AG20443 (cell line): ENCODE measurements at regions not wholly inside any gene's neighbourhood (a gene's known extent, or its start where the extent isn't known, plus 50 kb on each side); places are given as distances from the start of the nearest gene placed in this dataset.

Experiments used
- DNase-seq: peaks from one replicate; pipeline ENCODE4 v3.0.0; 2012; ENCODE audit warnings: low spot score, mixed read lengths

DNA sequence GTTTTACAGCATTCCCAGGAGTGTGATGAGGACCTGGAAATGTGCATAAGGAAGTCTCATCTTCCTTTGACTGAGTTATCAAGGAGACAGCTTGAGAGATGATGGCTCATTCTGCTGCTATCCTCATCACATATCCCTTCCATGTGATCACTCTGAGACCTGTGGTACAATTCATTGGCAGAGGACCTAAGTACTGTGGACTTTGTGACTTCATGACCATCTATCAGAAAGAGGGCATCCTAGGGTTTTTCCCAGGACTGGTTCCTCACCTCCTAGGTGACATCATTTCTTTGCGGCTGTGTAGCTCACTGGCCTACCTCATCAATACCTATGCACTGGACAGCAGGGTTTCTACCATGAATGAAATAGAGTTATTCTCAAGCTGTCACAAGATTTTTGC, 172.1 kb upstream of the PLEKHG7 start:
- DNase-seq = no peak

- DNase-seq = no peak
Observed at GRCh38 chr12:92529944-92530343, 172.8 kb upstream of the PLEKHG7 start.

- DNase-seq = no peak
Observed at GRCh38 chr12:92528586-92528985, 174.2 kb upstream of the PLEKHG7 start.

DNA sequence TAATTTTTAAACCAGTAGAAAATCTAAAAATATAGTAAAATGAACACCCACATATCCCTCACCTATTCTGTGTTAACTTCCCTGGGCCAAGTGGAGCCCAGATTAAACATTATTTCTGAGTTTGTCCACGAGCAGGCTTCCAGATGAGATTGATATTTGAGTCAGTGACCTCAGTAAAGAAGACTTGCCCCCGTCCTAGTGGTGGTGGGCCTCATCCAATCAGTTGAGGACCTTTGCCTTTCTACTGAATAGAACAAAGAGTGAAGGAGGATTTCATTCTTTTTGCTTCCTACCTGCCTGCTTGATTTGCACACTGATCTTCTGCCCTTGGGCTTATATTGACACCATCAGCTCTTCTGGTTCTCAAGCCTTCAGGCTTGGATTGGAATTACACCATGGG, 174.7 kb upstream of the PLEKHG7 start:
- no peak for DNase-seq

- DNase-seq = no peak
Observed at GRCh38 chr12:92524489-92524888, 178.3 kb upstream of the PLEKHG7 start.

DNA sequence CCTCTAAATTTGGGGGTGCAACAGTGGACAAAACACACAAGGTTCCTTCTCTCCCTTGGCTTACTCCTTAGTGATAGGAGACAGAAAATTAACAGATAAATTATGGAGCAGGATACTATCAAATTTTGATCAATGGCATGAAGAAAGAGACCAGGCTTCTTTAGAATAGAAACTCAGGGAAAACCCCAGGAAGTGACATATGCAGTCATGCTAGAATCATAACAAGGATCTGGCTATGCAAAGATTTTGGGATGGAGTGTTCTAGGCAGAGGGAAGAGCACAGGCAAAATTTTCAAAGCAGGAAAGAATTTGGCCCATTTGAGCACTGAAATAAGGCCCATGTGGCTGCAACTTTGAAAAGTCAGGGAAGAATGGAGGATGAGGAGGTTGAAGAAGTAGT, 182.3 kb upstream of the PLEKHG7 start:
- DNase-seq = no peak

- no peak for DNase-seq
Observed at GRCh38 chr12:92519284-92519683, 183.5 kb upstream of the PLEKHG7 start.

DNA sequence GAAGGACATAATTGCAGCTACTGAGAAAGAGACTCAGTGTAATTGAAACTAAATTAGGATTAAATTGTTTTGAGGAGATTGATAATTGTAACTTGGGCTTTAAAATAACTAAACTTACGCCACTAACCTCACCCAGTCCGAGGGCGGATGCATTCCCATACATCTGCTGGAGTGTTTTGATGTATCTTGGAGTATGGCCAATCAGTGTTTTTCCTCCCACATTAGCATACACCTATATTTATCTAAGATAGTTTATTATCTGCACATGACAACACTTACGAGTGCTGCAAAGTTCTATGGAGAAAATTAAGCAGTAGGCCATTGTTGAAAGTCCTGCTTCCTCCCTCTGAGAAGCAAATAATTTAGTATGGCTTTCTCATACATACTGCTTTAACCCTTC, 184.7 kb upstream of the PLEKHG7 start:
- no peak for DNase-seq

DNA sequence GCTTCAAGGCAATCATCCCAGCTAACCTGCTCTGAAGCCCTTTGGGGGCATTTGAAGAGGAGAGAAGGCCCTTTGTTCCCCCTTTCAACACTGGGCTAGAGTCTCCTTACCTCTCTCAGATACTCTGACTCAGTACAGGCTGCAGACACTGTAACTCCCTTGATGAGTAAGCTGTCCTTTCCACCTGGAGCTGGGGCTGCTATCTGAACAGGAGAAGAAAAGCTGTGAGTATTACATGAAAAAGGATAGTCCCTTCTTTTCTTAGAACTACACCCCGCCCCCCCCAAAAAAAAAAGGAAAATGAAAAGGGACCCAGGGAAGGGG, 186.6 kb upstream of the PLEKHG7 start:
- DNase-seq = no peak

GRCh38 chr12:92513231-92513730, 189.5 kb upstream of the PLEKHG7 start:
- DNase-seq = no peak

GRCh38 chr12:92511786-92512185, 191.0 kb upstream of the PLEKHG7 start:
- no peak for DNase-seq

DNA sequence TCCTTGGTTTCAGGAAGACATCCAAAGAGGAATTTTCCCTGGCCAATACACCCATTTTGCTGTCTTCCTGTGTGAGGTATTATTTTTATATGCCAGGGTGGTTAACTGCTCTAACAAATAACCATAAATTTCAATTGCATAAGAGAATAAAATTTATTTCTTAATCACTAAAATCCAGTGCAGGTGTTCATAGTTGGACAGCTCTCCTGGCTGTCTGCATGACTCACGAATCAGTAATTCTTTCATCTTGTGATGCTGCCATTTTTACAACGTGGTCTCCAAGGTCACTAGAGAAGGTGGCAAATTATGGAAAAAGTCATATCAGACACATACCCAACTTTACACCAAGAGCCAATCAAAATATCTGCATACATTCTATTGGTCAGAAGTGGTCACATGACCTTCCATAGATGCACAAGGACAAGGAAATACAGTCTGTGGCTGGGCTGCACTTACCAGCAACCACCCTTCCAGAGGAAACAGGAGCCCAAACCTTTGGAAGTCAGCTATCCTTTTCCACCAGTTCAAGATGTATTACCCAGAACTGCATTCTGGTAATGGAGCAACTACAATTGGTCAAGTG, 193.5 kb upstream of the PLEKHG7 start:
- no peak for DNase-seq

DNA sequence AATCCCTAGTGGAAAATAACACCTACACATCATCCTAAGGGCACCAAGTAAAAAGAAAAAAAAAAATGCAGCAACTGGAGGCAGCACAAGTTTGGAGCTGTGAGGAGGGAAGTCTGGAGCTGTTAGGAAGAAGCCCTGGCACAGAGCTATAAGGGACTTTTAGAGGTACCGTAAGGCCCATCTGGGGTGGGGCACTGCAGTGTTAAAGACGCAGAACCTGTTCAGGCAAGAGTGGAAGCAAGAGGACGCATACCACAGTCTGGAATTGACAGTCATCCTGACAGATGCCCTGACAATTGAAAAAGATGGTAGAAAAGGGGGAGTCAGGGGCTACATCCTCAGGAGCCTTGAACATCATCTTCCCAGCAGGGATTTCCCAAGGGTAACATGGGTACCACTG, 195.9 kb upstream of the PLEKHG7 start:
- DNase-seq = no peak

DNA sequence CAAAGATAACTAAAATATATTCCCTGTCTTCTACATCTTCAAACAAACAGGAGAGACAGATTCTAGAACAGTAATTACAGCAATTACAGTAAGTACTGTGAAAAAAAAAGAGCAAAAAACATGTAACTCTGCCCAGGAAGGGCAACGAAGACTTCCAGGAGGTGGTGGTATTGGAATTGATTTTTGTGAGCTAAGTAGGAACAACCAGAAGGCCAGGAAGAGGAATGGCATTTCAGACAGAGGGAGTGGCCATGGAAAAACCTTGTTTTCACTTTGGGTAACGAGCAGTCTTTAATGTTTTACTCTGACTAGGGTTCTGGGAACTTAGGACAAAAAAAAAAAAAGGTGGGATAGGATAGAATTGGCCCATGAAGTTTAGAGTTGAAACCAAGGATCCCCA, 196.3 kb upstream of the PLEKHG7 start:
- DNase-seq = no peak

DNA sequence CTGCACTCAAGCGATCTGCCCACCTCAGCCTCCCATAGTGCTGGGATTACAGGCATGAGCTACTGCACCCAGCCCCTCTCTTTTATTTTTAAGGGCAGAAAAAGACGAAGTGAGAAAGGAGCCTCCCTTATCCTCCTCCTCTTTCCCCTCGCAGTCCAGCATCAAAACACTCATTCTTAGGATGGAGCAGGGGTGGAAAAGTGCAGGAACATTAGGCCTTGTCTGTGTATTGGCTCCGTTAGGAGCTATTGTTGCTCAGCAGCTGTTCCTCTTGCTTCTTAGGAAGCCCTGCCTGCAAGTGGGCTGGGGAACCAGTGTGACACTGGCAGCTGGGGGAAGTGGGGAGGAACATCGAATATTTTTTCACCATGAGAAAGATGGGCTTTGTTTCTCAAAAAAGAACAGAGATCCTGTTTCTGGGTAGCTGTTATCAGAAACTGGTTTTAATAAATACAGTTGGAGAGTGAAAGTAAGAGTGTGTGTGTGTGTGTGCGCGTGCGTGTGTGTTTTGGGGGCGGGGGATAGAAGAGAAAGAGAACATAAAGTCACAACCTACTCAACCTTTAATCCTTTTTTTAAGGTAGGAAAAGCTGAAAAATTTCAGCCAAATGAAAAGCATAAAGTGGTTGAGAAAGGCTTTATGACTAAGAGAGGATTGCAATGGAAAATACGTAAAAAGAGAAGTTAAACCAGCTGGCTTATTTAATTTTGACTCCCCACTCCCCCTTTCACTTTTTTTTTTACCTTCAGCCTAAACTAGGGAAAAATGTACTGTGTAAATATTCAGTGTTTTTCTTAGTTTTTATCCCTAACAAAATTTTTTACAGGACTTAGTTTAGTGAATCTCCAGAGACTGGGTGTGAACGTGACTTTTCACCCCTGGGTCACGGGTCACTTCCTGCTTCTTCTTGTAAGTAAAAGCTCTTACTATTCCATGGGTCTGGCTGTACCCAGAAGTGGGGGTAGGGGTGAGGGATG, 197.2 kb upstream of the PLEKHG7 start:
- DNase-seq = peak; percentile 40

DNA sequence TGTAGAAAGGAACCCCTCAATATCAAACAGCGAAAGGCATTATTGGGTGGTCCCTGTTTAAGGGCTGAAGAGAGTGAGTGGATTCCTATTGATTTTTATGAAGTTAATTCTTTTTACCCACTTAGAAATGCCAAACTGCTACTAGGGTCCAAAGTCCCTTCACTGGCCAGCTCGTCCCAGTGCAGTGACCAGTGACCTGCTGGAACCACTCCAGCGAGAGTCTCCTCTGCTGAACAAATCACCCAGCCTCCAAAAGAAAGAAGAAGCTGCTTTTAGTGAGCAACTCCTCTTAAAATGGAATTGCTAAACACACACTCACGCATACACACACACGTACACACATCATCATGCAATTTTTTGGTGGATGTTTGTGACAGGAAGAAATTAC, 198.2 kb upstream of the PLEKHG7 start:
- no peak for DNase-seq

DNA sequence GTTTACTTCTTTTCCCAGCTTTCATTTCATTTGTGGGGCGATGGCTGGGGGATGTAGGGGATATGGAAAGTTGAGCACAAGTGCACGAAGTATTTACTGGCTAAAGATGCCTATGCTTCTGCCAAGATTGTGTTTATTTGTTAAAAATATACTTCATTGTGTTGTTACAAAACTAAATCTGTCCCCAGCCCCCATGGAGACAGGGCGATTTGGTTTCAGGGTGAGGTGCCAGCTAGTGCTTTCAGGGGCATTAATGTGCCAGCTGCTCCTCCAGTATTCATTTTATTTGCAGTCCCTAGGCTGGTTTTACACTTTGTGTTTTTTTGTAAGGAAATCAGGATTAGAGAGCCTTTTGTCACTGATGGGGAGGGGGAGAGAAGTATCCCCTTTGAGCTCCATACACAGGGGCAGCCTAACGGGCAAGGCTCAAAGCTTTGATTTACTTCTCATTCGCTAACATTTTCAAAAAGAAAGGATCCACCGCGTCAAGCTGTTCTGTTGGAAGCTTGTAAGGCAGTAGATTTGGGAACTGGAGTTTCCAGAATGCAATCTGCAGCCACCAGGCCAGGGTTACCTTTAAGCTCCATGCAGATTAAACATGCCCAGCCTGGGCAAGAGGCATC, 198.7 kb upstream of the PLEKHG7 start:
- DNase-seq = no peak

DNA sequence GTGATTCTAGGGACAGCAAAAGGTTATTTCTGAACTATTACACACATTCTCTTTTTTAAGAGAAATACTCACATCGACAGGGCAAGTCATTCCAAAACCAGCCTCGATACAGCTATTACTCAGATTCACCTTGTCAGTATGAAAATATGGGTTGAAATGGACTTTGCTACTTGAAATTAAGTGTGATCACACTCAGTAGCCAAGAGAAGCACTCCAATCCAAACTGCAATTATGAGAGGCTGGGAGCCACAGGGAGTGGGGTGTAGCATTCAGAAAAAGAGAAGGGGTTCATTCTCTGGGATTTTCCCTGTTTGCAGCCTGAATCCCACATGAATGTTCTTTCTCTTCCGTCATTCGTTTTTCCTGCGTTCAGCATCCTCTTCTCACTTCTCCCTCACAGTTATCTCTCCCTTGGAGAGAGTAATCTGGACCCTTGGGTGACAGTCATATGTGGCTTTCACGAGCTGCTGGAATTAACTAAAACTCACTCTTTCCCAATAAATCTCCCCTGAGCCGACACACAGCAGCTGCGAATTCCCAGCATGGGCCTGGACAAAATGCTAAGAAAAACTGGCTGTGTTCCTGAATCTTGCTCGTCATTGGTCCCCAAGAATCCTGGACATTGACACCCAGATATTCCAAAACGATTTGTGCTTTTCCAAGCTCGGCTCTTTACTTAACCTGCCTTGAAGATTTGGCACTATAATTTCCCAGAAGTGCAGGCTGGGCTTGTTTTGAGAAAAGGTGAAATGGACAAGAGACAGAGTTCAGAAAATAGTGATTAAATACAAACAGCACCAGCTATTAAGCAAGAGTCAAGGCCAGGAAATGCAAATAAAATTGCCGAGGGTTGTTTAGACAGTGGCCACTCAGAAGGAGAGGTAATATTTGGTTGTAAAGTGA, 199.5 kb upstream of the PLEKHG7 start:
- no peak for DNase-seq

DNA sequence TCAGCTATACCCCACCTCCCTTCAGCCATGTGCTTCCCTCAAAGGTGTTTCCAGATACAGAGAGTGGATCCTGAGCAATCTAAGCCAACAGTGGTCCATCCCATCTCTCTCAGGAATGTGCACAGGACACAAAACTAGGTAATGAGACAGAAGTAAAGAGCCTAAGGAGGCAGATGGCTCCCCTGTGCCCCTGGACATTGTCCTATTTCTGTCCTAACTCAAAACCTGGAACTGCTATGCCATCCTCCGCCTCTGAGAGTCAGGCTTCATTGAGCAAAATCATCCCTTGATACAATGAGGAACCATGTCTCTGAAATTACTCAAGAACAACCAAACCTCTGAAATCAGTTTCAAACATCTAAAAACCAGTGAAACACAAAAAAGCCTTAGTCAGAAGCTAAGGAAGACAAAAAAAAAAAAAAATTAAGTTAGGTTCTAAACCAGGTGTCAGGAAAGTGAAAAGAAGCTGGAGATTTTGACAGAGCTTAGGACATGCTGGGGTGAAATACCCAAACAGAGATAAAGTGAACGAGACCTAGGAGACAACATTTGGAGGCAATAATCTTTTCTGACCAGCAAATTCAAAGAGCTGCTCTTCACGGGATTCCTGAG, 200.3 kb upstream of the PLEKHG7 start:
- DNase-seq = no peak

- no peak for DNase-seq
Observed at GRCh38 chr12:92496790-92497189, 206.0 kb upstream of the PLEKHG7 start.

GRCh38 chr12:92495108-92495507, 207.7 kb upstream of the PLEKHG7 start:
- DNase-seq = no peak

DNA sequence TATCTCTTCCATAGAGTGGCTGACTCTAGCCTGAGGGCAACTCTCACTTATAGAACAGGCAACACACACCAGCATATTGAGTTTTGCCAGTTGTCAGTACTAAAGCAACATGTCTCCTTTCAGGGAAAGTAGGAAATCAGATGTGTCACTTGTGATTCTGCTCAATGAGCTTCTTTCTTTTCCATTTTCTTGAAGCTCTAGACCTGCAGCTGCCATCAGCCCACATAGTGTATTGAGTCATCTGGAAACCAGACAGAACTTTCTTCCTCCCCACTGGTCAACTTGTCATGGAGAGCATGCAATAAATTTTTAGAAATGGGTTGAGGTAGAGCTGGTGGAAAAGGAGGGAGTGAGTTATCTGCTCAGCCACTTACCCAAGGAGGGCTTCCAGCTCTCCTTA, 209.0 kb upstream of the PLEKHG7 start:
- DNase-seq = no peak
